HG02610 (cell line): ENCODE measurements at regions not wholly inside any gene's neighbourhood (a gene's known extent, or its start where the extent isn't known, plus 50 kb on each side); places are given as distances from the start of the nearest gene placed in this dataset.
A peak's percentile ranks its signal among the peaks of the same experiment; 100 is the strongest.

Source experiments
- ATAC-seq: cut with Tn5 transposase; IDR thresholded peaks from one replicate; pipeline ENCODE4 v1.9.1; 2021; ENCODE audit warnings: mild to moderate bottlenecking, moderate library complexity; ENCODE audit not compliant: unreplicated experiment

DNA sequence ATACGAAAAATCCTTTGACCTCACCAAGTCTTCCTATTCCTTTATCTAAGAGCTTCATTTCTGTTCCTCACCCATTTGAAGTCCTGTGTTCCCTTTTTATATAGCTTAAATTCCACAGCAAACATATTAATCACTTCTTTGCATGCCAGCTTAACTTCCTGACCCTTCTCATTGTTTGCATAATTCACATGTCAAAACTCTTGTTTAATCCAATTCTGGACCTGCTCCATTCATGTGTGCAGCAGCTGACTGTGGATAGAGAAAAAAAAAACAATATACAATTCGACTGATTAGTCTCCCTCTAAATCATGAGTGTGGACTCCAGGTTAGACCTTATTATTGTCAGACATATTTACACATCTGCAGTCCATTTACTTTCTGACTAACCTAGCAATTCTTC, 991.2 kb upstream of the TENM4 start:
- ATAC-seq, result no peak

DNA sequence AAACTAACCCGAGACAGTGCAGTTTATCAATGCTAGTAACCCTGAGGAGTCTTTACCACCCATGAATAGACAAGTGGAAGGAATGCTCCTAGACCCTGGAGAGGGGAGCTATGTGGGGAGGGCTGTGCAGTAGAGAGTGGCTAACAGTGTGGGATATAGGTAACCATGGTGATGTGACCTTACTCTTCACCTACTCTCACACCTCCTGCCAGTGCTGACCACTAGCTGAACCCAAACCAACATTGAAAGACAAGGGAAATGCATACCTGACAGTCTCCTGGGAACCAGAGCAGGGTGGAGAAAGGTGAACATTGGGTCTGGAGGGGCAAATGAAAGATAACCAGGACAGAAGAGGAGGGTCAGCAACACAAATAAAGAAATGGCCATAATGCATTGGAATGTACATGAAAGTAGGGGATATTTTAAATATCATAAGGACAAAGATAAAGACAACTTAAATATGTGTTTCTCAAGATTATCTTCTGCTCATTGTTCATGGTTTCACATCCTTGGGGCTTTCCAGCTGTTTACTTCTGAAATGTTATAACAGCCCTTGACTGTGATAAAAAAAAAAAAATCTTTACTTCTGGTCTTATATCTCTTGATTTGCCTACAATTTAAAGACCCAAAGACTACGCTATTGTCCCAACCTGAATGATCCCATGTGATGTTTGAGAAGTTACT, 983.3 kb upstream of the TENM4 start:
- peak; percentile 41 for ATAC-seq

DNA sequence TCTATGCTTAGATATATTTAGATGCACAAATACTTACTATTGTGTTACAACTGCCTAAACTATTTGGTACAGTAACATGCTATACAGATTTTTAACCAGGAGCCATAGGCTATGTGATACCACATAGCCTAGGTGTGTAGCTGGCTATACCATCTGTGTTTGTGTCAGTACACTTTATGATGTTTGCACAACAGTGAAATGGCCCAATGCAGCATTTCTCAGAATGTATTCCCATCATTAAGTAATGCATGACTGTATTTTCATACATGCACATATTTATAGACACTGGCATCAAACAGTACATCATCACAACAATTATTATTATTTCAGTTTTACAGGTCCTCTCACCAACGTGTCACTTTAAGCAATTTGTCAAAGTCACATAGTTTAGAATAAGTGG, 979.5 kb upstream of the TENM4 start:
- no peak for ATAC-seq

DNA sequence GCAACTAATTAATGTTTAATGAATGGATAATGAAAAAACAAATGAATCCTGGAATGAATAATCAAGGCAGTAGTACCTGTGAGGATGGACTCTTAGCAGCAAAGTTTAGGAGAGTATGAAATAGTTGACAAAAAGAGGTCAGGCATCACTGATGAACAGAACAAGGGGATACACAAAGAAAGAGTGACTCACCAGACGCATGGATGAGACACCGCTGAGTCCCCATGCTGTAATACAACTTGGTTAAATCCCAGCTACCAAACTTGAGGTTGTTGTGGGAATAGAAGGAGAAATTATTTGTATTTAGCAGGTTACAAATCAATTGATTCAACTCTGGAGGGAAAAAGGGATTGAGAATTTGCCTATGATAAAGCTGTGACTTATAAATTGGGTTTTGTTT, 976.9 kb upstream of the TENM4 start:
- ATAC-seq, result no peak

DNA sequence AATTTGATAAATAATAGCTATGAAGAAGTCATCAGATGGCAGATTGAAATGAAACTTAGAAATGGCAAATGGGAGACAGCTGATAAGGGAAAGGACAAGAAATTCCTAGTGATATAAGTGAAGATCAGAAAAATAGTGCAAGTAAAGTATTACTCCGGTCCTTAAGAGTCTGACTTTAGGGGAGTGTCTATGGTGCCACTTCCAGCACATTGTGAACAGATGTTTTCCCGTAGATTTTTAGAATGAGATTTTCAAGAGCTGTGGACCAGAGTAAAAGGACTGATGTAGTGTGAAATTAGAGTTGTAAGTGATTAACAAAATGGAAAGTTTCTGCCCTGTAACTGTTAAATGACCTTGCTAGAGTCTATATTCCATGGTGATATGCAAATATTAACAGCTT, 974.8 kb upstream of the TENM4 start:
- ATAC-seq, result no peak

DNA sequence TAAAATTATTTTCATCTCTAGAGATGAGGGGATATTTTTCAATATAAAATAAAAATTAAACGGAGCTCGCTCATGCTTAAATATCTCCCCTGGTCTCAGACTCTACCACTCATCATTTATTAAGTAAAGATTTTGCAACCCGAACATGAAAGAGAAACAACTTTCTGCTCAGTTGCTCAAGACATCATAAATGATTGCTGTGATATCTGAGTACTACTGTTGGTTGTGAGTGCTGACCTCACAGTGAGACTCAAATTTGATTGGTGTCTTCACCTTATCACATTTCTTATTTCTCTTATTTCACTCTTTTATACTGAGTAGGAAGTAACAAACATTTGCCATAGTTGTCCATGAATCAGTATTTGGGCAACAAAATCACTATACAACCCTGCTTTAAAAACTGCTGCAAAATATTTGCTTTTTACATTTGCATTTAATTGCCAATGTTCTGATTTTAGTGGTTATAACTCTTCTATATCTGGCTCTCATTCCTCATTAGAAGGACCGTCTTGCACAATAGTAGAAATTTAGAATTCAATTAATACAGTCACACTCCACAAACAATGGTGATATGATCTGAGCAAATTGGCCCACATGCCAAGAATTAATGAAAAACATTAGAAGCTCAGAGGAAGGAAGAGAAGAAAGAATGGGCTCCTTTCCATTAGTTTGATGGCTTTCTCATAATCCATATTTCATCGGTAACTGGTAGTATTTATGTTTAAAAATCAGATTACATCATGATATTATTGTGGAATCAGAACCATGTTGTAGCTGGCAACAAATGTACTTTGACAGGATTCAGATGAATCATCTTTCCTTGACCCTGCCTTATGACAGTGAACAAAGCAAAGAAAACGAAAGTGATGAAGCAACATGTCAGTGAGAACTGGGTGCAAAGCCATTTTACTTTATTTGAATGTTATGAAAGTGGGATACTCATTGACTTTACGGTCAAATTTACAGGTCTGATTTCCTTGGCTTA, 973.6 kb upstream of the TENM4 start:
- no peak for ATAC-seq

DNA sequence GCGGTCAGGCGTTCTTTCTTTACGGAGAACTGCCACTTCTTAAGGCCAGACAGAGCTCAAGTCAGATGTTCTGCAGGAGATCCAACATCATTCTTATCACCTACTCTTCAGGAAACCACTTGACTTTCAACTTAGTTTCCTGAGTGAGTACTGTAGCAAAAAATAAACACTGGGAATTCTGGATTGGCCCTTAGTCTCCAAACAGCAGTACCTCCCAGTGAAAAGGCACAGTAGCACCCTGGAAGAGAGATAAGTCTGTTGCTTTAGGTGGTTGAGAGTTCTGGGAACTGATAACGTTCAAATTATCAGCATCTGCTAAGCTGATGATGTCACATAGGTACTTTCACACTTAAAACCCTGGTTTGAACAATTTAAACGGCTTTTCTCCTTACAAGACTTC, 971.8 kb upstream of the TENM4 start:
- no peak for ATAC-seq

DNA sequence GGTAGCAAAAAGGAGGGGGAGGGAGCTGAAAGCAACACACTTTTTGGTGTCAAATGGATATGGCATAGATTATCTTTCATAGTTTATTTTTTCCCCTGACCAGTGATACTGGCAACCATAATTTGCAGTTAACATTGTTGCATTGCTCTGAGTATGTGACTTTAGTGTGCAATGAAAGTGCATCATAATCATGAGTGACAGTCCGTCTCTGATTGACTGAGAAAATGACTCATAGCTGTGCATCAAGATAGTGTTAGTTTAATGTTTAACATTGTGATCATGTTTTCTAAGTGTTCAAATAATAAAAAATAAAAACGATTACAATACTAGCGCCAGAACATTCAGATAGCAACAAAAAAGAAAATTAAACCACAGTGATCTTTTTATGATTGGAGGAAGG, 952.4 kb upstream of the TENM4 start:
- ATAC-seq, result no peak

DNA sequence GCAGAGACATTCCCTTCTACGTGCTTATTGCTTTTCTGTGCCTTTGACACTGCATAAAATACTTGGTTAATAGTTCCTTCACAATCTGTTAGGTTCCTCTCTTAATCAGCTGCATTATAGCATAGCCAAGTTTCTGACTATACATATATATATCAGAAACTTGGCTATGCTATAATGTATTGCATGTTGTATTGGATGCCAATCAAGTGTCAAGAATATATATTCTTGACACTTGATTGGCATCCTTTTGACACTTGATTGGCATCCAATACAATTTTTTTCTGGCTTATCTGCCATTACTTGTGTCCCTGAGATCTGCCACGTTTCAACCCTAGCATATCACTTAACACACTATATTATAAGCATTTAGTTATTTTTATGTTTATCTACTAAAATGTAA, 949.7 kb upstream of the TENM4 start:
- ATAC-seq, result no peak

DNA sequence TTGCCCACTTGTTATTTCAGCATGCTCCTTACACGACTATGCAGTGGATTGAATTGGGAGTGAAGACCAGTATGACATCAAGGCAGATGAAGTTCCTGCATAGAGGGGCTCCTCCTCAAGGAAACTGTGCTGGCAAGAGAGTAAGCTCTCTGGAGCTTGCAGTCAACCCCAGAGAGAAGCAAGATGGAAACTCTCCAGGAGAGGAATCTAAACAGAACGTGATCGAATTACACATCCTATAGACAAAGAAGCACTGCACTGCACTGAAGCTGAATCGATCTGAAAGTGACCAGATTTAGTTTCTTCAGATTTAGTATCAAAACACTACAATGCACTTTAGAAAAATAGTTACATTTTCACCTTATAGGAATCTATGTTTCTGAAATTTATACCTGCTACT, 947.7 kb upstream of the TENM4 start:
- ATAC-seq, result no peak

DNA sequence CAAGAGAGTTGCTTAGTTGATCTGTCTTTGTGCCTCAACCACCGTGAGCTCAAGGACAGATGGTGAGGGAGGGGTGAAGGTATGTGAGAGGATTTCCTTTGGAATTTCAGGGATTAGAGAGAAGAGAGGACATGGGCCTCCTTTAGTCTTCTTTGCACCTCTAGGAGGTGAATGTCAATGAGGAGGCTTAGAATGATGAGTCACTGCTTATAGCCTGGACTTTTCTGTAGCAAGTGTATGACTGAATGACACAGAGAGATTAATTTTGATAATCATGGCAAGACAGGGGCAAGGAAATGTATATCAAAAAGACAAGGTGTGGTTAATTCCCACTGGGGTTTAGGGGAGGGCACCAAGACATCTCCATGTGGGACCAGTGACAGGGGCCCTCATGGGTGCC, 947.3 kb upstream of the TENM4 start:
- ATAC-seq, result no peak

DNA sequence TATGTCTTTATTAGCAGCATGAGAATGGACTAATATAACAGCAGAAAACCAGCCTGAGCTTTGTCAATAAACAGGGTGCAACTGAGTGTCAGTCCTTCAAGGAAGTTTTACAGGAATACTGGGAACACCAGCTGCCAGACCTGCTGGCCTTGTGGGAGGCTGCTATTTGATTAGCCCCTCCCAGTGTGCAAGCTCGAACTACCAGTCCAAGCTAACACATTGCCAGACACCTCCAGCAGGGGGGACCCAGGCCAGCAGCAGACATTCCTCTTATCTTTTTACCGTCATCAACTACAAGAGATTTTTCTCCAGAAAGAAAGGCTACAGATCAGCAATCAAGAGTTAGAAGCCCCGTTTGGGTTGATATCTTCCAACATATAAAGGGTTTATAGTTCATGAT, 942.8 kb upstream of the TENM4 start:
- no peak for ATAC-seq

DNA sequence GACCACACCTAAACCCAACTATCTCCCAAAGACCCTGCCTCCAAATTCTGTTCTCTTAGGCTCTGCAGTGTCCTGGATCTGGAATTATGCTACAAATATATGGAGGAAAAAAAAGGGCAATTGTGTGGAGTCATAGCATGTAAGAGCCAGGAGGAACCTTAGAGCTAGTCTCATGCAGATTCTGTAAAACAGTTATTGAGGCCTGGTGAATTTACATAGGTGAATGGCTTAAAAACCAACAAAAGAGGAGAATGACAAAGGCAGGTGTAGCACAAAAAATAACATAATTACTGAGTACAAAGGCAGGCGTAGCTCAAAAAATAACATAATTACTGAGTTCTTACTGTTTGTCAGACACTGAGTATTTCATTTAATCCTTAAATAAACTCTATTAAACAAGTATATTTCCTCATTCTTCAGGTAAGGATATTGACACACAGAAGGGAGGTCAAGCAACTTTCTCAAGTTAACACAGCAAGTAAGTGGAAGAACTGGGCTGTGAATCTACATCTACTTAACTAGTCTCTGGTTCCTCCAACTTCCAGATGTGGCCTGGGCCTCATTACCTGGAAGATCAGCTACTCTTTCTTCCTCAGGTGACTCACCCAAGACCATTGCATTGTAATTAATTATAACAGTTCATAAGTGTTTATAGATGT, 938.9 kb upstream of the TENM4 start:
- no peak for ATAC-seq

DNA sequence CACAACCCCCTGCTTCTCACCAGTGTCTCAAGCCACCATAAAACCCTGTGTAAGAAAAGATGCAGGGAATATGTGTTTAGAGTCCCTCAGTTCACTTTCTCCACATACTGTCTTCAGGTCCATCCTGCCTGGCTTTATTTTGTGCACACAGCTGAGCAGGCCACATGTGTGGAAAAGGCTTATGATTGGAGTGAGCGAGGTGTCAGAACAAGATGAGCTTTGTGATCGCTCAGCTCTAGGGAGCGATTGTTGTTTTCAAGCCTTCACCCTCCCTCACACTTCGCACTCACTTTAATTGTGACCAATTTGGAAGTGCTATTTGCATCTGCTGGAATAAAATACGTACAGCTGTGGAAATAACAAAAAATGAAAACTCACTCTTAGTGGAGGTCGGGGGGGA, 931.1 kb upstream of the TENM4 start:
- no peak for ATAC-seq

DNA sequence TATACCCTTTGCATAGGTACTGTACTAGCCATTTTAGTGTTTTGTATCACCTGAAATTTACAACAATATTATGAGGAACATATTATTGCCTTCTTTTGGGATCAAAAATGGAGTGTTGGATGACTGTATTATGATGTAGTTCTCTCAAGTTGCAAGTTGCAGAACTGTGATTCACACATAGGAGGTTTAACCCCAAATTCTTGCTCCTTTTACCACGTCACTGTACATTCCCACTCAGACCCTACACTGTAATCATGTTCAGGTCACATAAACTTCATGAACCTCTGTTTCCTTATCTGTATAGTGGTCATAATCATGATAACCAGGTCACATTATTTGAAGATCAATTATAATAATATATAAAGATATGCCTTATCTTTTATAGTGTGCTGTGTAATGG, 925.1 kb upstream of the TENM4 start:
- no peak for ATAC-seq

DNA sequence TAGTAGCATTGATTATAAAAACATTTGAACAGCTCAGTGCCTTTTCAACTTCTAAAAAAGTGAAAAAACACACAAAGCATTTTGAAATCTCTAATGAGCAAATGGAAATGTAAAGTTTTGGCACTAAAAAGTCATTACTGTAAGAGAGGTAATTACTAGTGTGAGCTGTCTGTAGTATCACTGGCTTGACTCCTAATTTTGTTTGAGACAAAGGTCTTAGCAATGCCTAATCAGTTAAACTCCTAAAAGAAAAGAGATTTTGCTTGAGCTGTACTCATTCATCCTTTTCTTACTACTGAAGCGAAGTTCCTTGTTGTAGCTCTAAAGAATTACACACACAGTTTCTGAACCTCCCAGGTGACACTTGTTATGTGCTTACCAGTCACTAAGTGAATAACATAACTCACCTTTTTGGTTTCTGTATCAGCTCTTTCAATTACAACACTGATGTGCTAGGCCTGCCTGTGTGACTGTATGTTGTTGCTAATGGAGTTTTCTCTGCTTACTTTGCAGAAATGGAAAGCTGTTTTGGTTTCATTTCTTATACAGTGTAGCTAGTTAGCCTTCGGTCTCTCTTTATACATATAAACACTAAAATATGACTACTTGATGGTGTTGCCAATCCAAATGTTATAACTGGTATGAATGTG, 924.4 kb upstream of the TENM4 start:
- ATAC-seq, result peak; percentile 84

DNA sequence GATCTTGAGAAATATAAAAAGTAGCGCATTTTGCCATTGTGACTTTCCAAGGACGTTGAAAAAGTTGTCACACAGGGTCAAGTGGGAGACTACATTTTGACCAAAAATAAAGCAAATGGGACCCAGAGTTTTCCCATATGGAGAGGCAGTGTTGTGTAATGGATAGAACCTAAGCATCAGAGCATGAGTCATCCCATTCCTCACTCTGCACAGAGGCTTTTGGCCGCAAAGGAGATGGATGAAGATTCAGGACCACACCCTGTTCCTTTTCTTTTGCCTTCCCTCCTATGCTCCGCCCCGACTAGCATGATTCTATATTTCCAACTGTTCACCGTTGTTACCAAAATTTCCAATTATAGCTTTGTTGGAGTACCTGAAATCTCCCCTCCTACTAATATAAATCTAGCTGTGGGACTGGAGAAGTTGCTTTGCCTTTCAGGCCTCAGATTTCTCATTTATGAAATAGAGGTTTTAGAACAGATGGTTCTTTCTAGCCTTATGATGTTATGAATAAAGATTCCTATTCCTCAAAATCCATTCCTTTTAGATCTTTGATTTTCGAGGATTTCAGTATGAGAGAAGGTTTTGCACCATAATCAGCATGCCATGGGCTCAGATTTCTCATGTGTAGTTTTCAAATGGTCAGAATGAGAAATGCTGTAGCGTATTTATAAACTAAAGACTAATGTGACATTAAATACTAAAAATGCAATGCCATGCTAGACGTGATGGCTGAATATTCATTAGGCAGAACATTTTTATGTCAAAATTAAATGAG, 921.9 kb upstream of the TENM4 start:
- no peak for ATAC-seq

DNA sequence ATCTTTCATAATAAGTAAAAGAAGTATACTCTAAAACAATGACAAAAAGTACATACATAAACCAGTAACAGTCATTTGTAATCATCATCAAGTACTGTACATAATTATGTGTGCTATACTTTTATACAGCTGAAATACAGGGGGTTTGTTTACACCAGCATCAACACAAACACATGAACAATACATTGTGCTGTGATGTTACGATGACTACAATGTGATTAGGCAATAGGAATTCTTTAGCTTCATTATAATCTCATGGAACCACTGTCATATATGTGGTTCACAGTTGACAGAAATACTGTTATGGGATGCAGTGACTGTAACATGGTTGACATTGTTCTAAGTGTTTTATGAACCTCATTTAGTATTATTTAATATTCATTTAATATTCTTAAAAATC, 914.4 kb upstream of the TENM4 start:
- ATAC-seq, result no peak

DNA sequence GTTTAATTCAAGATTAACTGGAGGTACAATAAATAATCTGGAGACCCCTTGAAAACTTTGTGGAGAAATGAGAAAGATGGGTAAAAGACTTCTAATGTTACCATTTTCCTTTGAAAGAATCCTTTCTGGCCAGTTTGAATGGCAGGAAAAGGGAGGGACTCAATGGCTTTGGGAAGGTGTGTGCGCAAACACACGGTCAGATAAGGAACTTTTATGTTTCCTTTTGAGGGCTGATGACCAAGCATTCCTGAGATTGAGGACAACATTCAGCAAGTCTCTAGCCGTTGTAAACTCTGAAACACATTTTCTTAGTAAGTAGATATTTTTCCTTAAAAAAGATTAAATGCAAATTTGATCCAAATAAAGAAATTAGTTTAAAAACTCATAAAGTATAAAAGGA, 909.7 kb upstream of the TENM4 start:
- no peak for ATAC-seq

DNA sequence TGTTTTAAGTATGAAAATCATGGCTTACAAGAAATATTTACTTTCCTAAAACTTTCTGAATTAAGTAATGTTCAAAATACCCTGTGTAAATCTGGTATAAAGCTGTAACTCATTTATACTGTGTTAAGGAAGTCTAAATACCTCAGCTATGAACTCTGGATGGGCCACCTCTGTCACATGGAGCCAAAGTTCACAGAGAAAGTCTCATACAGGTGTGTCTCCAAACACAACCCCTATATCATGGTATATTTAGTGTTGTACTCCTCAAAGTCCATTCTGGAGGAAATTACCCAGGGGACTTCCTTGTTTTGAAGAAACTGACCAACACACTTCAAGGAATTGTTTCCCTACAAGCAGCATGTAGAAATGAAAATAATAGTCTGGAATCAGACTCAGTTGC, 909.2 kb upstream of the TENM4 start:
- no peak for ATAC-seq
